OCI-LY1 (cell line): ENCODE measurements at regions not wholly inside any gene's neighbourhood (a gene's known extent, or its start where the extent isn't known, plus 50 kb on each side); places are given as distances from the start of the nearest gene placed in this dataset.

ENCODE experiments used
- H2AFZ ChIP-seq: fragments of 200-600 bp; sonication (generic), shearing (Covaris generic); 2 replicates; pipeline ENCODE4 v1.6.0; 2014; ENCODE audit warnings: antibody characterized with exemption, mild to moderate bottlenecking, low read length
- H3F3A ChIP-seq: fragments of 200-600 bp; sonication (generic), shearing (Covaris generic); 2 replicates; pipeline ENCODE4 v1.6.0; 2014; ENCODE audit warnings: mild to moderate bottlenecking, antibody characterized with exemption, low read length, moderate library complexity; ENCODE audit not compliant: insufficient read depth
- H3K27ac ChIP-seq: fragments of 200-600 bp; sonication (generic); 2 replicates; pipeline ENCODE4 v1.5.1; 2014; ENCODE audit warnings: low read length, mixed run types, mild to moderate bottlenecking, low read depth; ENCODE audit not compliant: poor library complexity, severe bottlenecking
- H3K27me3 ChIP-seq: fragments of 200-600 bp; sonication (generic); 2 replicates; pipeline ENCODE4 v1.6.0; 2014; ENCODE audit warnings: antibody characterized with exemption, mild to moderate bottlenecking, low read length, moderate library complexity; ENCODE audit not compliant: insufficient read depth
- H3K36me3 ChIP-seq: fragments of 200-600 bp; sonication (generic); 2 replicates; pipeline ENCODE4 v1.6.1; 2014; ENCODE audit warnings: mild to moderate bottlenecking, antibody characterized with exemption, low read length, moderate library complexity, mixed read lengths; ENCODE audit not compliant: insufficient read depth
- H3K4me1 ChIP-seq: fragments of 200-600 bp; sonication (generic); 2 replicates; pipeline ENCODE4 v1.5.1; 2014; ENCODE audit warnings: mild to moderate bottlenecking, low read length, moderate library complexity; ENCODE audit not compliant: insufficient read depth, severe bottlenecking
- H3K4me2 ChIP-seq: fragments of 200-600 bp; sonication (generic), shearing (Covaris generic); 2 replicates; pipeline ENCODE4 v1.6.1; 2014; ENCODE audit warnings: low read length
- H3K4me3 ChIP-seq: fragments of 200-600 bp; sonication (generic); 2 replicates; pipeline ENCODE4 v1.5.1; 2014; ENCODE audit warnings: low read length, low read depth, mild to moderate bottlenecking, mixed read lengths; ENCODE audit not compliant: poor library complexity, severe bottlenecking
- H3K79me2 ChIP-seq: fragments of 200-600 bp; shearing (Covaris generic); 2 replicates; pipeline ENCODE4 v1.6.1; 2016; ENCODE audit warnings: mixed run types, low read length, mixed read lengths; ENCODE audit not compliant: insufficient read depth
- H3K9ac ChIP-seq: fragments of 200-600 bp; sonication (generic), shearing (Covaris generic); 2 replicates; pipeline ENCODE4 v1.6.1; 2014; ENCODE audit warnings: mild to moderate bottlenecking, low read length, mixed read lengths
- H3K9me2 ChIP-seq: fragments of 200-600 bp; sonication (generic), shearing (Covaris generic); 2 replicates; pipeline ENCODE4 v1.6.1; 2014; ENCODE audit warnings: low read depth, mild to moderate bottlenecking, low read length, mixed read lengths
- H3K9me3 ChIP-seq: fragments of 200-600 bp; shearing (Covaris generic); 2 replicates; pipeline ENCODE4 v1.6.1; 2014; ENCODE audit warnings: low read length, mixed read lengths
- H4K20me1 ChIP-seq: fragments of 200-600 bp; sonication (generic), shearing (Covaris generic); 2 replicates; pipeline ENCODE4 v1.6.0; 2016; ENCODE audit warnings: mild to moderate bottlenecking, low read length; ENCODE audit not compliant: insufficient read depth
- CTCF ChIP-seq: fragments of 200-600 bp; sonication (generic), shearing (Covaris generic); IDR thresholded peaks from 2 replicates; pipeline ENCODE4 v1.5.1; 2017; ENCODE audit warnings: mild to moderate bottlenecking, antibody characterized with exemption, low read length, moderate library complexity, mixed read lengths
- EZH2 ChIP-seq: fragments of 200-600 bp; sonication (generic), shearing (Covaris generic); IDR thresholded peaks from 2 replicates; pipeline ENCODE4 v1.8.0; 2017; ENCODE audit warnings: borderline replicate concordance, mixed run types, mild to moderate bottlenecking, antibody characterized with exemption, low read length, moderate library complexity, mixed read lengths

DNA sequence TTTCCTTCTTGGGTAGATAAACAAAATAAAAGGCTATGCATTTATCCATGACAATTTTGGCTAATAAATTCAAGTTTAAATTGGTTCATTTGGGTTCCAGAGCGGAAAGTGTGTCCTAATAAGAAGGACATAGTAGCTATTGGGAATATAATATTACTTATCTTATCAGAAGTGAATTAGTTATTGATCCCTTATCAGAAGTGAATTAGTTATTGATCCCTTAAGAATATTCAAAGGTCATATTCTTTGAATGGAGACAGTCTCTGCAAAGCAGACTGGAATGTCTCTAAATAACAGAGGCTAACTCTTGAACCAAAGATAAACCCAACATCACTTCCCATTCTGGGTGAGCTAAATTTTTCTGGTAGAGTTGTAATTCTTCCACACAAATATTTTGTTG, 290.7 kb upstream of the BCHE start:
- Histone ChIP-seq H3K4me3 (no peak overlapping the region), H3K79me2 (no peaks in the 10 kb centered on the region), H3F3A (no peaks in the 10 kb centered on the region), H3K36me3 (no peaks in the 10 kb centered on the region), H3K4me2 (no peak overlapping the region), H3K27ac (no peak overlapping the region), H3K9me2 (no peaks in the 10 kb centered on the region), H3K27me3 (no peaks in the 10 kb centered on the region), H3K9ac (no peak overlapping the region), H3K9me3 (no peaks in the 10 kb centered on the region), H3K4me1 (no peaks in the 10 kb centered on the region), H2AFZ (no peak overlapping the region), H4K20me1 (no peaks in the 10 kb centered on the region)
- TF ChIP-seq EZH2 (no peak), CTCF (no peak)

GRCh38 chr3:166125179-166125578, 288.0 kb upstream of the BCHE start:
- H3K9ac ChIP-seq, result no peak overlapping the region
- no peak overlapping the region for H3K4me3 ChIP-seq
- H3K79me2 ChIP-seq, result no peaks in the 10 kb centered on the region
- no peaks in the 10 kb centered on the region for H3K36me3 ChIP-seq
- H3K27ac ChIP-seq, result no peak overlapping the region
- H3F3A ChIP-seq, result no peaks in the 10 kb centered on the region
- H2AFZ ChIP-seq, result no peak overlapping the region
- H4K20me1 ChIP-seq, result no peaks in the 10 kb centered on the region
- no peak for TF ChIP-seq EZH2
- TF ChIP-seq CTCF, result no peak
- H3K9me3 ChIP-seq, result no peaks in the 10 kb centered on the region
- no peaks in the 10 kb centered on the region for H3K9me2 ChIP-seq
- no peaks in the 10 kb centered on the region for H3K27me3 ChIP-seq
- no peak overlapping the region for H3K4me2 ChIP-seq
- no peaks in the 10 kb centered on the region for H3K4me1 ChIP-seq

DNA sequence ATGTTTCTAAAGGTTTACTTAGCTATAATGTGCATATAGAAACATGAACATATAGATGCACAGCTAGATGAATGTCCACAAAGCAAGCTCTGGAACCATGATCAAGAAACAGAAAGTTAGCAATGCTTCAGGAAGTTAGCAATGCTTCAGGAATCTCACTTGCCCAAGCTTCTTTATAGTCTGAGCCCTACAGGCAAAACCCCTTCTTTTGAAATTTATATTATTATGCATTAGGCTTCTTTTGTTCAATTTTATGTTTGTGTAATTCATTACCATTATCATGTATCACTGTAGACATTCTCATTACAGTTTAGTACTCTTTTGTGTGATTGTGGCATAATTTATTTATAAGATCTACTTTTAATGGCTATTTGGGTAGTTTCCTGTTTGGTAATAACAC, 286.4 kb upstream of the BCHE start:
- TF ChIP-seq EZH2 (no peak), CTCF (no peak)
- no peaks in the 10 kb centered on the region for H3K79me2 ChIP-seq
- H3K36me3 ChIP-seq, result no peaks in the 10 kb centered on the region
- H3K9me2 ChIP-seq, result no peaks in the 10 kb centered on the region
- H2AFZ ChIP-seq, result no peak overlapping the region
- no peaks in the 10 kb centered on the region for H4K20me1 ChIP-seq
- H3K27me3 ChIP-seq, result no peaks in the 10 kb centered on the region
- H3K4me3 ChIP-seq, result no peak overlapping the region
- no peak overlapping the region for H3K9ac ChIP-seq
- H3K9me3 ChIP-seq, result no peaks in the 10 kb centered on the region
- H3K27ac ChIP-seq, result no peak overlapping the region
- no peaks in the 10 kb centered on the region for H3F3A ChIP-seq
- no peak overlapping the region for H3K4me2 ChIP-seq
- no peaks in the 10 kb centered on the region for H3K4me1 ChIP-seq

- H2AFZ ChIP-seq, result no peak overlapping the region
- H3K9me2 ChIP-seq, result no peaks in the 10 kb centered on the region
- no peak overlapping the region for H3K27ac ChIP-seq
- H3K9me3 ChIP-seq, result no peaks in the 10 kb centered on the region
- H3K27me3 ChIP-seq, result no peaks in the 10 kb centered on the region
- H3K4me2 ChIP-seq, result no peak overlapping the region
- no peak overlapping the region for H3K9ac ChIP-seq
- H4K20me1 ChIP-seq, result no peaks in the 10 kb centered on the region
- TF ChIP-seq CTCF (no peak), EZH2 (no peak)
- no peaks in the 10 kb centered on the region for H3K36me3 ChIP-seq
- no peaks in the 10 kb centered on the region for H3F3A ChIP-seq
- no peaks in the 10 kb centered on the region for H3K4me1 ChIP-seq
- H3K4me3 ChIP-seq, result no peak overlapping the region
- no peaks in the 10 kb centered on the region for H3K79me2 ChIP-seq
Measured at GRCh38 chr3:166123088-166123487, 285.9 kb upstream of the BCHE start.
